GM18873 (cell line): ENCODE measurements at regions not wholly inside any gene's neighbourhood (a gene's known extent, or its start where the extent isn't known, plus 50 kb on each side); places are given as distances from the start of the nearest gene placed in this dataset.
A peak's percentile ranks its signal among the peaks of the same experiment; 100 is the strongest.
"Not testable (repeated sequence)": the region's sequence is repeated elsewhere in the genome, so short reads cannot be mapped to it uniquely, and the experiment has no call there.

Source experiments
- ATAC-seq: cut with Tn5 transposase; IDR thresholded peaks from one replicate; pipeline ENCODE4 v1.9.1; 2021; ENCODE audit warnings: mild to moderate bottlenecking, moderate library complexity, moderate number of reproducible peaks; ENCODE audit not compliant: unreplicated experiment, low FRiP score

- ATAC-seq: no peak
Measured at GRCh38 chr6:27854421-27854820, 57.8 kb downstream of the OR2B2 start.

- no peak for ATAC-seq
Measured at GRCh38 chr6:27851440-27851839, 60.8 kb downstream of the OR2B2 start.

GRCh38 chr6:27849001-27849400, 63.2 kb downstream of the OR2B2 start:
- ATAC-seq: not testable (repeated sequence)

GRCh38 chr6:27847706-27848105, 64.5 kb downstream of the OR2B2 start:
- ATAC-seq: no peak

- ATAC-seq: no peak
Measured at GRCh38 chr6:27840572-27840971, 71.6 kb downstream of the OR2B2 start.

GRCh38 chr6:27839626-27840475, 72.3 kb downstream of the OR2B2 start:
- no peak for ATAC-seq

- no peak for ATAC-seq
Measured at GRCh38 chr6:27838945-27839625, 73.1 kb downstream of the OR2B2 start.

- peak; percentile 84 for ATAC-seq
Measured at GRCh38 chr6:27838058-27838944, 73.9 kb downstream of the OR2B2 start.

GRCh38 chr6:27837625-27838057, 74.6 kb downstream of the OR2B2 start:
- no peak for ATAC-seq

GRCh38 chr6:27836783-27837624, 75.2 kb downstream of the OR2B2 start:
- ATAC-seq: peak; percentile 25

- ATAC-seq: no peak
Measured at GRCh38 chr6:27836141-27836782, 75.9 kb downstream of the OR2B2 start.

GRCh38 chr6:27834879-27835549, 77.2 kb downstream of the OR2B2 start:
- no peak for ATAC-seq

GRCh38 chr6:27834384-27834783, 77.8 kb downstream of the OR2B2 start:
- no peak for ATAC-seq

GRCh38 chr6:27831434-27832081, 80.6 kb downstream of the OR2B2 start:
- ATAC-seq: peak; percentile 58

- ATAC-seq: peak; percentile 60
Measured at GRCh38 chr6:27830600-27831433, 81.4 kb downstream of the OR2B2 start.

GRCh38 chr6:27830212-27830599, 82.0 kb downstream of the OR2B2 start:
- ATAC-seq: no peak

GRCh38 chr6:27829453-27830211, 82.6 kb downstream of the OR2B2 start:
- no peak for ATAC-seq
